KOPT-K1 (cell line): ENCODE measurements at regions not wholly inside any gene's neighbourhood (a gene's known extent, or its start where the extent isn't known, plus 50 kb on each side); places are given as distances from the start of the nearest gene placed in this dataset.

ENCODE experiments used
- H3K27ac ChIP-seq: fragments of 200-600 bp; sonication (generic); 2 replicates; pipeline ENCODE4 v1.5.1; 2016; ENCODE audit warnings: antibody characterized with exemption, mild to moderate bottlenecking, low read depth, low read length; ENCODE audit not compliant: poor library complexity, severe bottlenecking
- H3K36me3 ChIP-seq: fragments of 200-600 bp; sonication (generic); 2 replicates; pipeline ENCODE4 v1.5.1; 2017; ENCODE audit warnings: antibody characterized with exemption, mild to moderate bottlenecking, low read length, moderate library complexity; ENCODE audit not compliant: insufficient read depth
- H3K9me3 ChIP-seq: fragments of 200-600 bp; sonication (generic); 2 replicates; pipeline ENCODE4 v1.5.1; 2017; ENCODE audit warnings: antibody characterized with exemption, low read length, mild to moderate bottlenecking; ENCODE audit not compliant: insufficient read depth, poor library complexity, severe bottlenecking

DNA sequence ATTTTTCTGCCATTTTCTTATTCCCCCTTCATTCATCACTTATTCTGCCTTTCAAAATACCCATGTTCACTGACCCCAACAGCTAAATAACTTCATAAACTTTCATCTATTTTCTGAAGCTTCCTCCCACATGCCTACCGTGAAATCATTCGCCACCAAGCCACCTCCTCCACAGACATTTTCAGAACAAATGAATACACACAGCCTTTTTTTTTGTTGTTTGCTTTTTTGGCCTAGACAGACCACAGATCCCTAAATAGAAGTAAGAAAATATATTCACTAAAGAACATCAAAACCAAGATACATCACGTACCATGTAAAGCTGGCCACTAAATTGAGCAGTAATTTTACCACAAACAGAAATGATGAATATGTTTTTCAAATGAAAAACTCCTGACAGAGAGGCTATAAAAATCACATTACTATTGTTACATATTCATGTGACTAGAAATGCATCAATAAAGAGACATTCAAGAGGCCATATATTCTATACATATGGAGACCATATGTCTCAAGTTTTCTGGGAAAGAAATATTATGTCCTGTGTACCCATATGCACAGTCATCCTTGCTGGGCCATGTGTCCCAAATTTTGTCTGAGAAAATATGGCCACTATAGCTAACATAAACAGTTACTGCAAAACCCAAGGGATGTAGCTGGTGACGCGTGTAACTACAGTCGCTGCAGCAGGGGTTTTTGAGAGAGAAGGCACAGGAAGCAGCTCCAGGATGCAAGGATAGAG, 200.3 kb downstream of the FBXO15 start:
- H3K9me3 ChIP-seq = no peaks in the 10 kb centered on the region
- no peaks in the 10 kb centered on the region for H3K36me3 ChIP-seq
- no peak overlapping the region for H3K27ac ChIP-seq

DNA sequence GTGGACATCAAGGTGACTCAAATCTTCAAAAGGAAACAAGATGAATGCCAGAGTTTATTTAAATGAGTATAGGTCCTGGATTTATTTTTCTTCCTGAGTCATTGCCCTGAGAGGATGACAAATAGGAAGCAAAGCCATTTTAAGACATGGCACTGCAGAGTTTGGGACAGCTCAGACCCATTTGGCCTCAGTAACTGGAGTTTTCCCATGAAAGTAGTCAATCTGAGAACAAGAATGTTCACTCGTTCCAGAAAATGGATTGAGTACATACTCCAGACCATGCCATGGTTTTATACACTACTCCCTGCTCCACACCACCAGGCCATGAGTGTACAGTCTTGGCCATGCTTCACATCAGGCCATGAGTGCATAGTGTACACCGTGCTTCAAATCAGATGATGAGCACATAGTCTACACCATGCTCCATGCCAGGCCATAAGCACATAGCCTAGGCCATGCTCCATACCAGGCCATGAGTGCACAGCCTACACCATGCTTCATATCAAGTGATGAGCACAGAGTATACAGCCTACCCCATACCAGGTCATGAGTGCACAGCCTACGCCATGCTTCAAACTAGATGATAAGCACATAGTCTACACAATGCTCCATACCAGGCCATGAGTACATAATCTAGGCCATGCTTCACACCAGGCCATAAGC, 202.4 kb downstream of the FBXO15 start:
- H3K36me3 ChIP-seq = no peaks in the 10 kb centered on the region
- H3K9me3 ChIP-seq = no peaks in the 10 kb centered on the region
- H3K27ac ChIP-seq = no peak overlapping the region

GRCh38 chr18:73944715-73945114, 202.9 kb downstream of the FBXO15 start:
- Histone ChIP-seq H3K9me3 (no peaks in the 10 kb centered on the region), H3K27ac (no peak overlapping the region), H3K36me3 (no peaks in the 10 kb centered on the region)

- Histone ChIP-seq H3K9me3 (no peaks in the 10 kb centered on the region), H3K36me3 (no peaks in the 10 kb centered on the region)
These were observed 203.9 kb downstream of the FBXO15 start for GRCh38 chr18:73943763-73944162.

GRCh38 chr18:73942956-73943355, 204.7 kb downstream of the FBXO15 start:
- Histone ChIP-seq H3K36me3 (no peaks in the 10 kb centered on the region), H3K9me3 (no peaks in the 10 kb centered on the region), H3K27ac (no peak overlapping the region)

More at GRCh38 chr18:73943763-73944162, 203.9 kb downstream of the FBXO15 start:
- H3K27ac ChIP-seq = no peak overlapping the region

GRCh38 chr18:73942081-73942625, 205.5 kb downstream of the FBXO15 start:
- H3K27ac ChIP-seq = no peak overlapping the region
- no peaks in the 10 kb centered on the region for H3K9me3 ChIP-seq
- H3K36me3 ChIP-seq = no peaks in the 10 kb centered on the region

GRCh38 chr18:73940721-73941120, 206.9 kb downstream of the FBXO15 start:
- no peak overlapping the region for H3K27ac ChIP-seq

DNA sequence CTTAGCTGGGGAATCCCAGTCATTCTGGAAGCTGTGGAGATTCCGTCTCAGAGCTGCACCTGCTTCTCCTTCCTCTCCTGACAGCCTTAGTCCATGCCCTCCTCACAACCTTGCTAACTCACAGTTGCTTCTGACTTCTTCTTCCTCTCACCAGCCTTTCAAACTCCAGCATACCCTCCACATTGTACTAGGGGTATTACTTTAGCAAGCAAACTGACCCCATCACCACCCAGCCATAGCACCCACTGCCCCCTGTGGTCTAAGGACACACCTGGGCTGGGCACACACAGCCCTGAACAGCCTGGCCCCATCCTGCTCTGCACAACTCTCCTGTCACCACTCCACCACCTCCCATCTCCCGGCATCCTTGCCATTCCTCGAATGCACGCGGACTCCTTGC, 208.2 kb downstream of the FBXO15 start:
- no peaks in the 10 kb centered on the region for H3K9me3 ChIP-seq
- H3K27ac ChIP-seq = no peak overlapping the region
- H3K36me3 ChIP-seq = no peaks in the 10 kb centered on the region

More at GRCh38 chr18:73940721-73941120, 206.9 kb downstream of the FBXO15 start:
- no peaks in the 10 kb centered on the region for H3K9me3 ChIP-seq
- H3K36me3 ChIP-seq = no peaks in the 10 kb centered on the region

DNA sequence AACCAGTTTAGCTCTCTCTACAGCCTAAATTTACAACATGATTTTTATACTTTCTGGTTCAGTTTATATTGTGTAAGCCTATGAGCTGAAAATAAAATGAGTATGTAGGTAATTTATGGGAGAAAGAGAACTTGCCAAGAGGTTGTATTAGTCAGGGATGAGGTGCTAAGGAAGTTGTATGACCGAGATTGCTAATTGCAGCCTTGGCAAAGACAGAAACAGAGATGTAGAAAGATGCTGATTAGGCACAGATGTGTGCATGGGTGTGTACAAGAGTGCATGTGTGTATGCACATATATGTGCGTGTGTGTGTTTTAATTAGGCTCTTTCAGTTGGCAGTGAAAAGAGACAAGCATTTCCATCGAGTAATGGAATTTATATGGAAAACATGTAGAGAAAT, 213.9 kb downstream of the FBXO15 start:
- Histone ChIP-seq H3K27ac (no peak overlapping the region), H3K36me3 (no peaks in the 10 kb centered on the region), H3K9me3 (no peaks in the 10 kb centered on the region)

DNA sequence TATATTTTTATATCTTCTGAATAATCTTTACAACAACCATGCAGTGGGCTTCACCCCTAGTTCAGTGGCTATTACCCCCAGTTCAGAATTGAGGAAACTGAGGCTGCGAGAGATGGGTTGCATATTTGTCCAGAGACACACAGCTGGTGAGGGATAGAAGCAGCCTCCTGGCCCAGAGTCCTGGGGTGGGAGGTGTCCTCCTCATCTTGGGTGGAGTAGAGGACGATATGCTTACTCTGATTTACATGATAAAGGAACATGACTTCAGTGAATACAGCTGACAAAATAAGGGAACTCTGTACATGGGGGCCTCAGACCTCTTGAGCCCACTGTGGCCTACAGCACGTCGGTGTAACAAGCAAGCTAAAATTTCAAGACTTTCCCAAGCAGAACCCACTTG, 214.7 kb downstream of the FBXO15 start:
- no peaks in the 10 kb centered on the region for H3K9me3 ChIP-seq
- H3K27ac ChIP-seq = no peak overlapping the region
- H3K36me3 ChIP-seq = no peaks in the 10 kb centered on the region

DNA sequence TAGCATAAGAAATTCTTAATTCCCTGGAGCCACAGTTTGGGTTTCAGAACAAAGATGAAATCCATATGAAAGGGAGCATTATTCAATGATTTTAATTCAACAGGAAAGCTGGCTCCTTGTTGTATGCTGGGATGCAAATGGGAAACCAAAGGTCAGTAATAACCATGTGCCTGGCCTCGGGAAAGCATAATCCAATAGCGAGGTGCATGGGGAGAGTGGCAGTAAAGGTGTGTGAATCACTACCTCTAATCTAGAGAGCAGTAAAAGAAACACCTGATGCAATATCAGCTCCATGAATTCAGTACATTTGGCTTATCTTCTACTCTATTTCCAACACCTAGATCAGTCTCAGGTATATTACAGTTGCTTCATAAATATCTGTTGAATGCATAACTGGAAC, 220.1 kb downstream of the FBXO15 start:
- no peaks in the 10 kb centered on the region for H3K36me3 ChIP-seq
- no peak overlapping the region for H3K27ac ChIP-seq
- no peaks in the 10 kb centered on the region for H3K9me3 ChIP-seq

- Histone ChIP-seq H3K9me3 (no peaks in the 10 kb centered on the region), H3K27ac (no peak overlapping the region), H3K36me3 (no peaks in the 10 kb centered on the region)
These were observed 222.8 kb downstream of the FBXO15 start for GRCh38 chr18:73924836-73925235.

DNA sequence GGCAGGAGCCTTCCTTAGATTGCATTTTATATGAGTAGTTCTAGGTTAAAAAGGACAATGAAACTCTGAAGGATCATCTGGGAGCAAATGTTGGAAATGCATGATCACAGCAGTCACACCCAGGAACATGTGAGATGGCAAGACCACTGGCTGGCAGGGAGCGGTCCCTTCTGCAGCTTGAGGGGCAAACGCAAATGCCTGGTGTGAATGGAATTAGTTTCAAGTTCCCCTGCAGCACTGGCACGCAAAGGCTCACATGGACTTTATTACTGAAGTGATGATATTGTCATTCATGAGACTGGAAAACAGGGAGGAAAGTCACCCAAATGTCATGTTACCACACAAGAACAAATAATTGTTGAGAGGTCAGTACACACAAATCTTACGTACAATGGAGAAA, 223.3 kb downstream of the FBXO15 start:
- H3K9me3 ChIP-seq = no peaks in the 10 kb centered on the region
- H3K27ac ChIP-seq = no peak overlapping the region
- no peaks in the 10 kb centered on the region for H3K36me3 ChIP-seq

GRCh38 chr18:73923866-73924265, 223.8 kb downstream of the FBXO15 start:
- Histone ChIP-seq H3K9me3 (no peaks in the 10 kb centered on the region), H3K36me3 (no peaks in the 10 kb centered on the region), H3K27ac (no peak overlapping the region)

DNA sequence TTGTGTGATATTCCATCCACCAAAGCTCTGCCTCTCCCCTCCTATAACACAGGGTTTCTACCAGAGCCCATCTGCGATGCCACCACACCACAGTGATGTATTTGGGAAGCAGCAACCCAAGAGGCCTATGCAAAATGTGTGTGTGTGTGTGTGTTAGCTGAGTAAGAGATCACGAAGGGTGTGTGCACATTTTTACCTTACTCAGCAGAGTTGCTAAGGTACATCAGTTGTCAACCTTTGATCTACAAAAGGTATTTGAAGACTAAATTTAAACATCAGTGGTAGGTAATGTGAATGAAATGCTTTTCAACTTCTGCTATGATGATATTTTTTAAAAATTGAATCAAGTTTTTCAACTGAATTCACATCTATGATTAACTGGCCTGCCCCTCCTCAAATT, 227.6 kb downstream of the FBXO15 start:
- Histone ChIP-seq H3K27ac (no peak overlapping the region), H3K36me3 (no peaks in the 10 kb centered on the region), H3K9me3 (no peaks in the 10 kb centered on the region)

- H3K27ac ChIP-seq = no peak overlapping the region
- no peaks in the 10 kb centered on the region for H3K36me3 ChIP-seq
These were observed 228.8 kb downstream of the FBXO15 start for GRCh38 chr18:73918816-73919215.

More at GRCh38 chr18:73918816-73919215, 228.8 kb downstream of the FBXO15 start:
- H3K9me3 ChIP-seq = no peaks in the 10 kb centered on the region
